Stomach (tissue), 8 donors: ENCODE measurements at regions not wholly inside any gene's neighbourhood (a gene's known extent, or its start where the extent isn't known, plus 50 kb on each side); places are given as distances from the start of the nearest gene placed in this dataset.

ENCODE experiments used
- DNase-seq, 2 donors: peaks; one replicate each; pipeline versions ENCODE4 v3.0.0 to v3.0.0-alpha.2; 2013 to 2019
- H3K27ac ChIP-seq, 5 donors: fragments of 200-600 bp in 4 of 5; sonication (generic) in 4 of 5; one replicate each; pipeline ENCODE4 v1.5.1; 2013 to 2019; ENCODE audit warnings: mild to moderate bottlenecking in 1 of 5, moderate library complexity in 1 of 5
- H3K27me3 ChIP-seq, 3 donors: fragments of 200-600 bp; sonication (generic); one replicate each; pipeline ENCODE4 v1.5.1; 2017 to 2019; ENCODE audit warnings: mixed run types in 1 of 3
- H3K36me3 ChIP-seq, 4 donors: fragments of 200-600 bp; sonication (generic); 1 replicate in 3 of 4; 2 replicates in 1 of 4; pipeline ENCODE4 v1.5.1; 2016 to 2019
- H3K4me1 ChIP-seq, 4 donors: fragments of 200-600 bp; sonication (generic); one replicate each; pipeline ENCODE4 v1.5.1; 2016 to 2019
- H3K4me3 ChIP-seq, 4 donors: fragments of 200-600 bp; sonication (generic) in 3 of 4; one replicate each; pipeline ENCODE4 v1.5.1; 2016 to 2019; ENCODE audit warnings: mild to moderate bottlenecking in 1 of 4
- H3K9me3 ChIP-seq, 4 donors: fragments of 200-600 bp; sonication (generic); one replicate each; pipeline ENCODE4 v1.5.1; 2016 to 2019
- EP300 ChIP-seq: sonication (generic); formaldehyde crosslinking; IDR thresholded peaks from one replicate; pipeline ENCODE4 v1.6.1; 2017; ENCODE audit warnings: antibody characterized with exemption
- POLR2A ChIP-seq, 4 donors: fragments of 450-650 bp; IDR thresholded peaks; one replicate each; pipeline ENCODE4 v1.6.1; 2016; ENCODE audit warnings: antibody characterized with exemption in 4 of 4, control low read depth in 2 of 4, mild to moderate bottlenecking in 1 of 4, moderate library complexity in 1 of 4
- POLR2AphosphoS5 ChIP-seq, 3 donors: sonication (generic); formaldehyde crosslinking; IDR thresholded peaks; one replicate each; pipeline ENCODE4 v1.6.1; 2016; ENCODE audit warnings: antibody characterized with exemption in 3 of 3
- WGBS, 5 donors: extraction: QIAGEN DNeasy Blood & Tissue Kit in 3 of 5; methylation state at CpG; one replicate each; pipeline versions ENCODE4 v1.1.5 to v1.1.7; 2013 to 2018; 5-methylcytosine and 5-hydroxymethylcytosine counted together
- intact Hi-C: fragments of 100-400 bp; cut with DNase I; formaldehyde crosslinking; loops from one replicate; pipeline ENCODE4 v1.15.1; 2023; ENCODE audit warnings: low total_unique reads
- TF ChIP-seq, protein P1 (sequence below), 7 experiments: fragments of 450-650 bp in 4 of 7; fragments of 200-600 bp in 3 of 7; sonication (generic) in 3 of 7; IDR thresholded peaks; one replicate each; pipeline ENCODE4 v1.5.1; 2016 to 2019; ENCODE audit warnings: antibody characterized with exemption in 7 of 7, control low read depth in 2 of 7, mild to moderate bottlenecking in 1 of 7
- donor health status: healthy with polysubstance abuse.
- donor health status: Bipolar disorder and iron deficiency.
- donor health status: healthy.

DNA sequence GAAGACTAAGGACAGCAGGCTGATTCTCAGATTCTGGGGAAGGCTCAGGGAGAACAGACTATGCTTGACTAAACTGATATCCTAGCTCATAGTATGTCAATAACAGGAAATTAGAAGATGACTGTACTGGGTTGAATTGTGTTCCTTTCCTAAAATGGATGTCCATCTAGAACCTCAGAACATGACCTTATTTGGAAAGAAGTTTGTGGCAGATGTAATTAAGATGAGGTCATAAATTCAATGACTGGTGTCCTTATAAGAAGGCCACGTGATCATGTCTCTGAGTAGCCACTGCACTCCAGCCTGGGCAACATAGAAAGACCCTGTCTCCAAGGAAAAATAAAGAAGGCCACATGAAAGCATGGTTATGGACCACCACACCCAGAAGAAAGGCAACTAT lies 113.9 kb upstream of the STMND1 start:
- Histone ChIP-seq H3K4me1 (peaks cover 0 to 16% (median 0%) of the 10 kb centered on the region in 4 donors), H3K27me3 (no peaks in the 10 kb centered on the region), H3K27ac (no peak overlapping the region), H3K9me3 (peaks cover 0 to 12% (median 4%) of the 10 kb centered on the region in 4 donors), H3K4me3 (no peak overlapping the region), H3K36me3 (no peaks in the 10 kb centered on the region)
- WGBS, 5 donors, result 62 to 94% (median 75%) methylated on average over 1 of the region's 1 CpG
- intact Hi-C loops, result no loop called here
- TF ChIP-seq POLR2AphosphoS5 (IDR thresholded peaks at IDR 0.05) (no peak), POLR2A (IDR thresholded peaks at IDR 0.05) (no peak), EP300 (no peak)
- TF ChIP-seq, protein P1, sequence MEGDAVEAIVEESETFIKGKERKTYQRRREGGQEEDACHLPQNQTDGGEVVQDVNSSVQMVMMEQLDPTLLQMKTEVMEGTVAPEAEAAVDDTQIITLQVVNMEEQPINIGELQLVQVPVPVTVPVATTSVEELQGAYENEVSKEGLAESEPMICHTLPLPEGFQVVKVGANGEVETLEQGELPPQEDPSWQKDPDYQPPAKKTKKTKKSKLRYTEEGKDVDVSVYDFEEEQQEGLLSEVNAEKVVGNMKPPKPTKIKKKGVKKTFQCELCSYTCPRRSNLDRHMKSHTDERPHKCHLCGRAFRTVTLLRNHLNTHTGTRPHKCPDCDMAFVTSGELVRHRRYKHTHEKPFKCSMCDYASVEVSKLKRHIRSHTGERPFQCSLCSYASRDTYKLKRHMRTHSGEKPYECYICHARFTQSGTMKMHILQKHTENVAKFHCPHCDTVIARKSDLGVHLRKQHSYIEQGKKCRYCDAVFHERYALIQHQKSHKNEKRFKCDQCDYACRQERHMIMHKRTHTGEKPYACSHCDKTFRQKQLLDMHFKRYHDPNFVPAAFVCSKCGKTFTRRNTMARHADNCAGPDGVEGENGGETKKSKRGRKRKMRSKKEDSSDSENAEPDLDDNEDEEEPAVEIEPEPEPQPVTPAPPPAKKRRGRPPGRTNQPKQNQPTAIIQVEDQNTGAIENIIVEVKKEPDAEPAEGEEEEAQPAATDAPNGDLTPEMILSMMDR (IDR thresholded peaks at IDR 0.05), result no peak
- DNase-seq, result no peak

DNA sequence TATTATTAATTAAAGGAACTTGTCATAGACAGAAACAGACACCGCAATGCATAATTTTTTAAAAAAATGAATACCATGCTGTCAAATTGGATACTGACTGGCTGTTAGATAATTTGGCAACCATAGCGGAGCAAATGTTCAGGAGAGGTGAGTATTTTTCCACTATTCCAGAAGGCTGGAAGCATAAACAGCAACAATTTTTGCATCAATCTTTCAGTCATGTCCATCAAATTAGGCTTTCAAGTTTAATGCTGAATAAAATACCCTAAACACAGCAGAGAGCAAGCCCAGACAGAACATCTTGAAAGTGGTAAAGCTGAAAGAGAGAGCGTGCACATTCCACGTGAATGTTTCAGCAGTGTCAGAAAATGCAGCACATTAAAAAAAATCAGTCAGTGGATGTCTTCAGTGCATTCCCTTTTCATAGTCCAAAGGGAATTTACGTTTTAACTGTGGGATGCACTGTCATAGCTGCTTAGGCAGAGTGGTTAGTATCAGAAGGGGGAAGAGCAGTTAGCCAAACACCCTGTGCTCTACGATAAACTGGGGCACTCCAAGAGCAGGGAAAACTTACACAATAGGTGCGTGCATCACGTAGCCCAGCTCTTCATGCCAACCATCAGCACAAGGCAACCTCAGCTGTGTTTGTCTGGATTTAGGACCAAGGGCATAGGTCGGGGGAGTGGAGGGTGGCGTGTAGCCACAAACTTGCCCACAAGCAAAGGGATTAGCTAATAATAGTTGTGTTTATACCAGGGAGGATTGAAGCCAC lies 116.2 kb upstream of the STMND1 start:
- 37 to 65% (median 50%) methylated on average over 10 of the region's 10 CpGs for WGBS, 5 donors
- intact Hi-C loops, result no loop called here
- Histone ChIP-seq H3K27ac (peak overlapping the region in 2 of 5 donors; percentile 22 to 72), H3K27me3 (no peaks in the 10 kb centered on the region), H3K4me3 (no peak overlapping the region), H3K36me3 (no peaks in the 10 kb centered on the region), H3K9me3 (peaks cover 0 to 12% (median 4%) of the 10 kb centered on the region in 4 donors), H3K4me1 (peaks cover 0 to 16% (median 0%) of the 10 kb centered on the region in 4 donors)
- TF ChIP-seq, protein P1 (IDR thresholded peaks at IDR 0.05), result no peak
- peak in 2 of 3 donors; percentile 25 to 27 for TF ChIP-seq POLR2AphosphoS5 (IDR thresholded peaks at IDR 0.05)
- DNase-seq, result peak in 1 of 2 donors; percentile 40

DNA sequence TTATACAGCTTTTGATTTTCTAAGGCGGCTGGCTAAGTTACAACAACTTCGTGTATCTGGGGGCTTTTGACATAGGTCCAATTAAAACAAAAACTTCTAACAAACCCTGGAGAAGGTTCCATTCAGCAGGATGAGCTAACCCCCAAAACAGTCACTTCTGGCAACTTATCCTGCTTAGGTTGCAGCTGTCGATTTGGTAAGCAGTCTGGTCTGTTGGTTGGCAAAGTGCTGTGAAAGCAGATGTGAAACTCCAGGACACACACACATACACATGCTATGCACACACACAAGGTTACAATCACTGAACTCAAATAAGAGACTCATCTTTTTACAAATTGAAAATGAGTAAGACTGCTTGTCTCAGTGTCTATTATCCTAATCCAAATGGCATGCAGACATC lies 119.0 kb upstream of the STMND1 start:
- no peak overlapping the region for H3K27ac ChIP-seq
- H3K27me3 ChIP-seq, result peaks cover 0 to 16% (median 0%) of the 10 kb centered on the region in 3 donors
- H3K4me1 ChIP-seq, result peaks cover 0 to 16% (median 0%) of the 10 kb centered on the region in 4 donors
- intact Hi-C loops, result no loop called here
- WGBS, 5 donors, result 57 to 74% (median 66%) methylated on average over 3 of the region's 3 CpGs
- H3K9me3 ChIP-seq, result no peaks in the 10 kb centered on the region
- DNase-seq, result peak in 1 of 2 donors; percentile 57
- H3K36me3 ChIP-seq, result no peaks in the 10 kb centered on the region
- H3K4me3 ChIP-seq, result no peak overlapping the region
- TF ChIP-seq EP300 (no peak), POLR2AphosphoS5 (IDR thresholded peaks at IDR 0.05) (no peak)
- TF ChIP-seq, protein P1 (IDR thresholded peaks at IDR 0.05), result no peak

DNA sequence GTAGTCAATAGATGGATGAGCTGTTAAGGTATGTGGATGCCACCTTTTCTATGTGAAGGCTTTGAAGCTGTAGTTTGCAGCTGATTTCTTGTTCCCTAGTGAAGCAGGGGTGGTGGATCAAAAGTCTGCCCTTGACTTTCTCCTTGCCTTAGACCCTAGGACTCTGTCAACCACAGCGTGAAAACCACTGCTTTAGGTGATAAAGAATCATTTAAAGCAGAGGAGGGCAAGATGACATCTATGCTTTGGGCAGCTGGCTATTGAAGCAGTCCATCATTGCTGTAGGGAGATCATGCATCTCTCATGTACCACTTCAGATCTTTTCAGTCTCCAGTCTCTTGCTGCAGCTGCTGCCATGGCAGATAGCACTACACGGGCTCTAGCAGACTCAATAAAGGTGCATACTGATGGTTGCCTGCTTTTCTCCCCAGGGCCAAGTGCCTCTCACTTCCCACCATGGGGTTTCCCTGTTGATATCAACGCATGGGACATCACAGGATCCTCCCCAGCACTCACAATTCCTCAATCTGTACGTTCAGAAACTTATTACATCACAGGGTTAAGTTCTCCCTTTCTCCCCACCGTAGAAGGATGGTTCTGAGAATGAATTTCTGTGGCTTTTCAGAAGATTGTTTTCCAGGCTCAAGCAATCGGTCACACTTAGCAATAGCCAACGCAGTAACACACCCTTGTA lies 122.0 kb upstream of the STMND1 start:
- Histone ChIP-seq H3K27me3 (peaks cover 0 to 16% (median 0%) of the 10 kb centered on the region in 3 donors), H3K36me3 (no peaks in the 10 kb centered on the region), H3K9me3 (no peaks in the 10 kb centered on the region), H3K4me1 (peaks cover 0 to 5% (median 1%) of the 10 kb centered on the region in 4 donors), H3K27ac (no peak overlapping the region), H3K4me3 (no peak overlapping the region)
- DNase-seq, result no peak
- TF ChIP-seq EP300, result no peak
- no peak for TF ChIP-seq POLR2AphosphoS5 (IDR thresholded peaks at IDR 0.05)
- TF ChIP-seq, protein P1 (IDR thresholded peaks at IDR 0.05), result no peak
- TF ChIP-seq POLR2A (IDR thresholded peaks at IDR 0.05), result no peak
- intact Hi-C loops, result no loop called here
- 77 to 80% (median 78%) methylated on average over 7 of the region's 7 CpGs for WGBS, 5 donors
